ENCODE measurements at regions not wholly inside any gene's neighbourhood (a gene's known extent, or its start where the extent isn't known, plus 50 kb on each side); places are given as distances from the start of the nearest gene placed in this dataset.

DNA sequence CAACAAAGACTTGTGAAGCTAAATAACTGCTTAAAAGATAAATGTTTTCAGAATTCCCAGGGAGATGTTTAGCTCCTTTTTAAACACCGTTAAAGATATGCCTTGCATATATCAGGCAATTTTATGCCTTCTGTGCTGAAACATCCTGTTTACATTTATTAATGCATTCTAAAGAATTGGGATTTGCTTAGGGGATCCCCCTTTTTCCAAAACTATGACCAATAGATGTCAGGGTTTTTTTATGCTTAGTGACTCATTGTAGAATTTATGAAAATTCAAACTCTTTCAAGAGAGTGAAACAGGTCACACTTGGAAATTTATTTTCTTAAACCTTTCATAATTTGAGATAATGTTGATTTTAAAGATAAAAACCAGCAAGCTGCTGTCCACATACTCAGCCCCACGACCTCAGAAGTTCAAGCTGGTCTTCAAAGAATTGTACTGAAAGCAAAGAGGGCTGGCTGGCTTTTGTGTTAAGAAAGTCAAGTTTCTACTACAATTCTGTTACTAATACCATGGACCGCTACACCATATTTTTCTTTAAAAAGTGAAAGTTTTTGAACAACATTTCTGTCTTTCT, 411.8 kb downstream of the ETV1 start:
- ChIA-PET POLR2A (ENCODE audit: unreplicated experiment) (no interaction called here), CTCF (no interaction called here)
- intact Hi-C loops (cut with micrococcal nuclease; ENCODE audit: unreplicated experiment), result no loop called here
- no peak overlapping the region for H2AFZ ChIP-seq
- H3K9me2 ChIP-seq (ENCODE audit: insufficient read depth), result no peaks in the 10 kb centered on the region
- DNase-seq, result no peak
- no peaks in the 10 kb centered on the region for H4K20me1 ChIP-seq (ENCODE audit: insufficient read depth)
- H3K27me3 ChIP-seq (ENCODE audit: insufficient read depth, low read depth), result no peaks in the 10 kb centered on the region
- H3F3A ChIP-seq (ENCODE audit: insufficient read depth, low read depth), result no peaks in the 10 kb centered on the region
- H3K4me2 ChIP-seq, result no peak overlapping the region
- H3K9me3 ChIP-seq (ENCODE audit: insufficient read depth, low read depth), result no peaks in the 10 kb centered on the region
- no peak overlapping the region for H3K4me3 ChIP-seq
- H3K36me3 ChIP-seq (ENCODE audit: low read depth), result no peaks in the 10 kb centered on the region
- TF ChIP-seq EZH2 (IDR thresholded peaks at IDR 0.05; ENCODE audit: low read depth), result no peak
- TF ChIP-seq, protein P1, sequence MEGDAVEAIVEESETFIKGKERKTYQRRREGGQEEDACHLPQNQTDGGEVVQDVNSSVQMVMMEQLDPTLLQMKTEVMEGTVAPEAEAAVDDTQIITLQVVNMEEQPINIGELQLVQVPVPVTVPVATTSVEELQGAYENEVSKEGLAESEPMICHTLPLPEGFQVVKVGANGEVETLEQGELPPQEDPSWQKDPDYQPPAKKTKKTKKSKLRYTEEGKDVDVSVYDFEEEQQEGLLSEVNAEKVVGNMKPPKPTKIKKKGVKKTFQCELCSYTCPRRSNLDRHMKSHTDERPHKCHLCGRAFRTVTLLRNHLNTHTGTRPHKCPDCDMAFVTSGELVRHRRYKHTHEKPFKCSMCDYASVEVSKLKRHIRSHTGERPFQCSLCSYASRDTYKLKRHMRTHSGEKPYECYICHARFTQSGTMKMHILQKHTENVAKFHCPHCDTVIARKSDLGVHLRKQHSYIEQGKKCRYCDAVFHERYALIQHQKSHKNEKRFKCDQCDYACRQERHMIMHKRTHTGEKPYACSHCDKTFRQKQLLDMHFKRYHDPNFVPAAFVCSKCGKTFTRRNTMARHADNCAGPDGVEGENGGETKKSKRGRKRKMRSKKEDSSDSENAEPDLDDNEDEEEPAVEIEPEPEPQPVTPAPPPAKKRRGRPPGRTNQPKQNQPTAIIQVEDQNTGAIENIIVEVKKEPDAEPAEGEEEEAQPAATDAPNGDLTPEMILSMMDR (conservative IDR thresholded peaks at IDR 0.05), result no peak
- BruUV-seq (replicated peaks), result no TSS peak
- no peaks in the 10 kb centered on the region for H3K79me2 ChIP-seq (ENCODE audit: low read depth)
- no peak overlapping the region for H3K27ac ChIP-seq
- no peaks in the 10 kb centered on the region for H3K4me1 ChIP-seq (replicated peaks; ENCODE audit: insufficient read depth)

DNA sequence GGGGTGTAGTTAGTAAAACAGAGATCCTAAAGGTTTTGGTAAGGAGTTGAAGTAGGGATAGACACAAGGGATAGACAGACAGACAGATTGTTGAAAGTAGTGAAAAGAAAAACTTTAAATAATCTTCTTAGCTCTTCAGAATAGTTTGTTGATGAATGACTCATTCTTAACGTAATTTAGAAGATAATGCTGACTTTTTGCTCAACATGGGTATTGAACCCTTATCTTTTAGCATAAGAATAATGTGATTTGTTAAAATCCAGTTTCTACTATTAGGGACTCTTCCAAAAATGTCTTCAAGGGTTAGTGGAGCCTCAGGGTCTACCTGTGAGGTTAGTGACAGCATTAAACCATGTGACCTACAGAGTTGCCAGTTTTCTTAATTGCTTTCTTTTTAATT, 411.2 kb downstream of the ETV1 start:
- DNase-seq, result no peak
- CTCF ChIA-PET, result no interaction called here
- intact Hi-C loops (cut with micrococcal nuclease; ENCODE audit: unreplicated experiment), result no loop called here
- no peak overlapping the region for H3K27ac ChIP-seq
- H3K9me3 ChIP-seq (ENCODE audit: insufficient read depth, low read depth), result no peaks in the 10 kb centered on the region
- H3K4me2 ChIP-seq, result no peak overlapping the region
- H3K36me3 ChIP-seq (ENCODE audit: low read depth), result no peaks in the 10 kb centered on the region
- no peaks in the 10 kb centered on the region for H3K79me2 ChIP-seq (ENCODE audit: low read depth)
- H3K4me3 ChIP-seq, result no peak overlapping the region
- BruUV-seq (replicated peaks), result no TSS peak
- H3K9me2 ChIP-seq (ENCODE audit: insufficient read depth), result no peaks in the 10 kb centered on the region
- no peaks in the 10 kb centered on the region for H3K27me3 ChIP-seq (ENCODE audit: insufficient read depth, low read depth)
- POLR2A ChIA-PET (ENCODE audit: unreplicated experiment), result no interaction called here
- TF ChIP-seq EZH2 (IDR thresholded peaks at IDR 0.05; ENCODE audit: low read depth), result no peak
- TF ChIP-seq, protein P1 (conservative IDR thresholded peaks at IDR 0.05), result no peak
- H2AFZ ChIP-seq, result no peak overlapping the region
- H4K20me1 ChIP-seq (ENCODE audit: insufficient read depth), result no peaks in the 10 kb centered on the region
- H3K4me1 ChIP-seq (replicated peaks; ENCODE audit: insufficient read depth), result no peaks in the 10 kb centered on the region
- no peaks in the 10 kb centered on the region for H3F3A ChIP-seq (ENCODE audit: insufficient read depth, low read depth)

DNA sequence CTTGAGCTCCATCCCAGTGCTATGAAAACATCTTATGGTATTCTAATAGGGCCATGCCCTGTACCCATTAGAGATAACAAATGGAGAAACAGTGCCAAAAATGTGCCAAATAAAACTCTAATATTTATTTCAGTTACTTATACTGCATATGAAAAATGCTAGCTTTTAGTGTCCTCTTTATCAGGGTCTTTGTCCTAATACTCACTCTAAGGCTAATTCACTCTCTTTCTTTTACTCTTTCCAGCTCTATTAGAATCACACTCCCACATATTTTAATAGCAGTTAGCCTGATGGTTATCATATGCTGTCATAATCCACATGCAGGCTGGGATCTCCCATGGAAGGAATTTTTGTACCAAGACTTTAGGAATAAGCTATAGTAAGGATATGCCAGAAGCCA, 408.4 kb downstream of the ETV1 start:
- no TSS peak for BruUV-seq (replicated peaks)
- POLR2A ChIA-PET (ENCODE audit: unreplicated experiment), result no interaction called here
- Histone ChIP-seq H3K4me2 (no peak overlapping the region), H4K20me1 (ENCODE audit: insufficient read depth) (no peaks in the 10 kb centered on the region), H3K36me3 (ENCODE audit: low read depth) (no peaks in the 10 kb centered on the region), H3K79me2 (ENCODE audit: low read depth) (no peaks in the 10 kb centered on the region), H2AFZ (no peak overlapping the region), H3K4me1 (replicated peaks; ENCODE audit: insufficient read depth) (no peaks in the 10 kb centered on the region), H3K4me3 (no peak overlapping the region), H3K27me3 (ENCODE audit: insufficient read depth, low read depth) (no peaks in the 10 kb centered on the region), H3F3A (ENCODE audit: insufficient read depth, low read depth) (no peaks in the 10 kb centered on the region), H3K27ac (no peak overlapping the region), H3K9me2 (ENCODE audit: insufficient read depth) (no peaks in the 10 kb centered on the region), H3K9me3 (ENCODE audit: insufficient read depth, low read depth) (no peaks in the 10 kb centered on the region)
- CTCF ChIA-PET, result no interaction called here
- intact Hi-C loops (cut with micrococcal nuclease; ENCODE audit: unreplicated experiment), result no loop called here
- no peak for TF ChIP-seq EZH2 (IDR thresholded peaks at IDR 0.05; ENCODE audit: low read depth)
- DNase-seq, result no peak

DNA sequence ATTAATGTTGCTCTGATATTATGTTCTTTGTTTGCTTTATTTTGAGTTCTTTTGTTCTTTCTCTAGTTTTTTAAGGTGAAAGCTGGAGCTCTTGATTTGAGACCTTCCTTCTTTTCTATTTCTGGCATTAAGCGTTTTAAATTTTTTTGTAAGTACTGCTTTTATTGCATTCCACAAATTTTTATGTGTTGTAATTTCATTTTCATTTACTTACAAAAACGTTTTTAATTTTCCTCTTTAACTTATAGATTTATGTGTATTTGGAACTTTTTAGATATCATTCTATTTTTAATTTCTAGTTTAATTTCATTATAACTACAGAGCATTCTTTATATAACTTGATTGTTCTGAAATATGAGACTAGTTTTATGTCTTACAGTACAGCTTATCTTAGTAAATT, 395.6 kb downstream of the ETV1 start:
- TF ChIP-seq, protein P1 (conservative IDR thresholded peaks at IDR 0.05), result no peak
- TF ChIP-seq EZH2 (IDR thresholded peaks at IDR 0.05; ENCODE audit: low read depth), result no peak
- Histone ChIP-seq H3K27me3 (ENCODE audit: insufficient read depth, low read depth) (no peaks in the 10 kb centered on the region), H3K79me2 (ENCODE audit: low read depth) (no peaks in the 10 kb centered on the region), H3K36me3 (ENCODE audit: low read depth) (no peaks in the 10 kb centered on the region), H3K4me2 (no peak overlapping the region), H3K4me1 (replicated peaks; ENCODE audit: insufficient read depth) (no peaks in the 10 kb centered on the region), H3F3A (ENCODE audit: insufficient read depth, low read depth) (no peaks in the 10 kb centered on the region), H3K9me3 (ENCODE audit: insufficient read depth, low read depth) (no peaks in the 10 kb centered on the region; the same call in 1 of the 2 replicates), H3K9me2 (ENCODE audit: insufficient read depth) (no peaks in the 10 kb centered on the region), H4K20me1 (ENCODE audit: insufficient read depth) (no peaks in the 10 kb centered on the region), H3K4me3 (no peak overlapping the region), H2AFZ (no peak overlapping the region), H3K27ac (no peak overlapping the region)
- CTCF ChIA-PET, result no interaction called here
- BruUV-seq (replicated peaks), result no TSS peak
- intact Hi-C loops (cut with micrococcal nuclease; ENCODE audit: unreplicated experiment), result no loop called here
- no peak for DNase-seq
- POLR2A ChIA-PET (ENCODE audit: unreplicated experiment), result no interaction called here

Data from PC-9 (cell line).